IMR-90 (cell line): ENCODE measurements at regions not wholly inside any gene's neighbourhood (a gene's known extent, or its start where the extent isn't known, plus 50 kb on each side); places are given as distances from the start of the nearest gene placed in this dataset.

ENCODE experiments used
- ATAC-seq: fragments of 200-7000 bp; cut with Tn5 transposase; 2 replicates; pipeline ENCODE4 v1.9.1; 2020; ENCODE audit warnings: low read depth, mild to moderate bottlenecking, moderate library complexity
- BruUV-seq: library from RNA; stranded (reverse); fragments of 400-500 nt; replicated peaks from 2 replicates; lab custom pipeline; 2021; lab: Mats Ljungman, UMichigan
- CTCF ChIA-PET: fragments of 300-600 bp; formaldehyde crosslinking; extraction: SDS; loops from one replicate; lab custom pipeline; 2021; ENCODE audit warnings: antibody characterized with exemption; lab: Yijun Ruan, JAX
- POLR2A ChIA-PET: fragments of 300-600 bp; sonication (Branson Sonifier 250); formaldehyde crosslinking; loops from one replicate; lab custom pipeline; 2022; ENCODE audit warnings: antibody characterized with exemption; ENCODE audit not compliant: unreplicated experiment; lab: Charles Lee
- DNase-seq: peaks from one replicate; pipeline ENCODE4 v3.0.0; 2013
- H2AFZ ChIP-seq: replicated peaks from 2 replicates; pipeline ENCODE3; 2013; ENCODE audit warnings: low read length, mild to moderate bottlenecking; ENCODE audit not compliant: poor library complexity
- H2AK5ac ChIP-seq: 2 replicates; pipeline ENCODE4 v1.6.1; 2013; ENCODE audit warnings: low read depth, low read length, inconsistent platforms
- H2AK9ac ChIP-seq: replicated peaks from 2 replicates; pipeline ENCODE3; 2013; ENCODE audit warnings: mild to moderate bottlenecking, low read depth, low read length, moderate library complexity; ENCODE audit not compliant: poor library complexity
- H2BK120ac ChIP-seq: 2 replicates; pipeline ENCODE4 v1.6.1; 2013; ENCODE audit warnings: low read depth, low read length, inconsistent platforms
- H2BK15ac ChIP-seq: 3 replicates; pipeline ENCODE4 v1.6.1; 2013; ENCODE audit warnings: low read depth, low read length, inconsistent platforms
- H2BK20ac ChIP-seq: 2 replicates; pipeline ENCODE4 v1.6.1; 2013; ENCODE audit warnings: low read depth, mild to moderate bottlenecking, inconsistent platforms, low read length, moderate library complexity
- H2BK5ac ChIP-seq: 2 replicates; pipeline ENCODE4 v1.6.1; 2013; ENCODE audit warnings: mild to moderate bottlenecking, low read depth, low read length, inconsistent platforms; ENCODE audit not compliant: poor library complexity, severe bottlenecking
- H3K14ac ChIP-seq: replicated peaks from 2 replicates; pipeline ENCODE4 v1.6.1; 2013; ENCODE audit warnings: low read depth, low read length, inconsistent platforms
- H3K18ac ChIP-seq: 2 replicates; pipeline ENCODE4 v1.6.1; 2013; ENCODE audit warnings: low read depth, low read length, control low read depth
- H3K23ac ChIP-seq: 2 replicates; pipeline ENCODE4 v1.6.1; 2013; ENCODE audit warnings: low read depth, low read length, inconsistent platforms
- H3K27ac ChIP-seq: 2 replicates; pipeline ENCODE4 v1.5.1; 2013; ENCODE audit warnings: mild to moderate bottlenecking, control low read depth, low read length; ENCODE audit not compliant: insufficient read depth
- H3K27me3 ChIP-seq: 2 replicates; pipeline ENCODE4 v1.6.1; 2013; ENCODE audit warnings: low read length; ENCODE audit not compliant: control insufficient read depth, insufficient read depth
- H3K36me3 ChIP-seq: 2 replicates; pipeline ENCODE4 v1.6.1; 2013; ENCODE audit warnings: low read length, mixed read lengths; ENCODE audit not compliant: control insufficient read depth, insufficient read depth
- H3K4ac ChIP-seq: 2 replicates; pipeline ENCODE4 v1.6.1; 2013; ENCODE audit warnings: low read depth, low read length, inconsistent platforms
- H3K4me1 ChIP-seq: 2 replicates; pipeline ENCODE4 v1.6.1; 2013; ENCODE audit warnings: low read length, mixed read lengths; ENCODE audit not compliant: control insufficient read depth, insufficient read depth
- H3K4me2 ChIP-seq: 2 replicates; pipeline ENCODE4 v1.6.1; 2013; ENCODE audit warnings: low read depth, mild to moderate bottlenecking, control low read depth, low read length, moderate library complexity
- H3K4me3 ChIP-seq: 2 replicates; pipeline ENCODE4 v1.5.1; 2013; ENCODE audit warnings: low read depth, mild to moderate bottlenecking, control low read depth, low read length, moderate library complexity; ENCODE audit not compliant: insufficient read depth
- H3K56ac ChIP-seq: 2 replicates; pipeline ENCODE4 v1.6.1; 2013; ENCODE audit warnings: low read length, inconsistent platforms; ENCODE audit not compliant: insufficient read depth; ENCODE audit errors: extremely low read depth
- H3K79me1 ChIP-seq, 2 experiments: 2 replicates each; pipeline ENCODE4 v1.6.1; 2013; ENCODE audit warnings: low read length in 2 of 2, inconsistent platforms in 1 of 2, low read depth in 1 of 2
- H3K9ac ChIP-seq: 2 replicates; pipeline ENCODE4 v1.6.1; 2013; ENCODE audit warnings: low read depth, low read length, control low read depth
- H3K9me1 ChIP-seq: 2 replicates; pipeline ENCODE4 v1.6.1; 2013; ENCODE audit warnings: low read length, inconsistent platforms; ENCODE audit not compliant: insufficient read depth
- H3K9me3 ChIP-seq: 2 replicates; pipeline ENCODE4 v1.6.1; 2013; ENCODE audit warnings: low read length; ENCODE audit not compliant: control insufficient read depth, insufficient read depth
- H4K20me1 ChIP-seq: 2 replicates; pipeline ENCODE4 v1.6.1; 2013; ENCODE audit warnings: low read length, inconsistent platforms; ENCODE audit not compliant: insufficient read depth
- H4K5ac ChIP-seq: 2 replicates; pipeline ENCODE4 v1.6.1; 2013; ENCODE audit warnings: mild to moderate bottlenecking, low read depth, low read length, control low read depth
- H4K8ac ChIP-seq, 2 experiments: 2 replicates each; pipeline ENCODE4 v1.6.1; 2013; ENCODE audit warnings: low read depth in 2 of 2, low read length in 2 of 2, control low read depth in 1 of 2, inconsistent platforms in 1 of 2
- H4K91ac ChIP-seq: 2 replicates; pipeline ENCODE4 v1.6.1; 2013; ENCODE audit warnings: low read depth, low read length, inconsistent platforms; ENCODE audit not compliant: insufficient read depth
- BHLHE40 ChIP-seq: fragments of 150-350 bp; IDR thresholded peaks from 2 replicates; pipeline ENCODE4 v1.6.1; 2016; ENCODE audit warnings: mild to moderate bottlenecking, low read depth, low read length
- CEBPB ChIP-seq: IDR thresholded peaks from 2 replicates; pipeline ENCODE4 v1.6.1; 2012; ENCODE audit warnings: low read depth, low read length, improper control_type of control experiment
- CHD1 ChIP-seq: IDR thresholded peaks from 2 replicates; pipeline ENCODE4 v1.6.1; 2012; ENCODE audit warnings: low read depth, low read length, improper control_type of control experiment
- CTCF ChIP-seq: conservative IDR thresholded peaks from 2 replicates; pipeline ENCODE4 v1.5.1; 2012; ENCODE audit warnings: mild to moderate bottlenecking, low read depth, low read length, improper control_type of control experiment
- ELK1 ChIP-seq: fragments of 150-350 bp; IDR thresholded peaks from 2 replicates; pipeline ENCODE4 v1.6.1; 2016; ENCODE audit warnings: low read depth, mild to moderate bottlenecking, low read length, moderate library complexity, borderline replicate concordance
- FOS ChIP-seq: fragments of 150-350 bp; IDR thresholded peaks from 2 replicates; pipeline ENCODE4 v1.6.1; 2016; ENCODE audit warnings: low read depth, low read length
- MAFK ChIP-seq: IDR thresholded peaks from 2 replicates; pipeline ENCODE4 v1.6.1; 2012; ENCODE audit warnings: low read depth, low read length, improper control_type of control experiment
- MAZ ChIP-seq: IDR thresholded peaks from 2 replicates; pipeline ENCODE4 v1.6.1; 2012; ENCODE audit warnings: low read depth, mild to moderate bottlenecking, low read length, improper control_type of control experiment, moderate library complexity, borderline replicate concordance
- MXI1 ChIP-seq: IDR thresholded peaks from 2 replicates; pipeline ENCODE4 v1.6.1; 2012; ENCODE audit warnings: low read depth, mild to moderate bottlenecking, low read length, moderate library complexity, borderline replicate concordance
- NFE2L2 ChIP-seq: fragments of 150-350 bp; IDR thresholded peaks from 2 replicates; pipeline ENCODE4 v1.6.1; 2016; ENCODE audit warnings: low read depth, mild to moderate bottlenecking, low read length
- POLR2A ChIP-seq: IDR thresholded peaks from 2 replicates; pipeline ENCODE4 v1.6.1; 2012; ENCODE audit warnings: mild to moderate bottlenecking, low read depth, low read length
- RAD21 ChIP-seq: IDR thresholded peaks from 2 replicates; pipeline ENCODE4 v1.6.1; 2012; ENCODE audit warnings: low read length, improper control_type of control experiment
- RCOR1 ChIP-seq: IDR thresholded peaks from 2 replicates; pipeline ENCODE4 v1.6.1; 2012; ENCODE audit warnings: mild to moderate bottlenecking, low read length, improper control_type of control experiment; ENCODE audit not compliant: insufficient replicate concordance
- RFX5 ChIP-seq: IDR thresholded peaks from 2 replicates; pipeline ENCODE4 v1.8.0; 2012; ENCODE audit warnings: low read depth, mild to moderate bottlenecking, low read length, moderate library complexity
- SMC3 ChIP-seq: fragments of 150-350 bp; IDR thresholded peaks from 2 replicates; pipeline ENCODE4 v1.6.1; 2016; ENCODE audit warnings: low read depth, mild to moderate bottlenecking, antibody characterized with exemption, low read length, moderate library complexity
- USF2 ChIP-seq: fragments of 150-350 bp; IDR thresholded peaks from 2 replicates; pipeline ENCODE4 v1.6.1; 2017; ENCODE audit warnings: mild to moderate bottlenecking, antibody characterized with exemption, low read length, low read depth
- WGBS, 2 experiments: methylation state at CpG; one replicate each; pipeline versions ENCODE4 v1.1.5 to v1.1.7; 2013; ENCODE audit warnings: missing lambda C conversion rate in 2 of 2; ENCODE audit not compliant: insufficient read length in 1 of 2; ENCODE audit errors: extremely low coverage in 2 of 2; 5-methylcytosine and 5-hydroxymethylcytosine counted together
- dilution Hi-C: fragments of 300-500 bp; cut with HindIII; formaldehyde crosslinking; loops from one replicate; pipeline ENCODE4 v1.14.3; 2018; ENCODE audit warnings: low sequenced_read_pairs; ENCODE audit not compliant: unreplicated experiment
- in situ Hi-C: fragments of 300-500 bp; cut with MboI; formaldehyde crosslinking; loops from 3 replicates; pipeline ENCODE4 v1.14.3; 2019; ENCODE audit warnings: low sequenced_read_pairs, inconsistent platforms, mixed read lengths
- intact Hi-C: fragments of 100-400 bp; cut with micrococcal nuclease; formaldehyde crosslinking; loops from 2 replicates; pipeline ENCODE4 v1.10.0; 2022

GRCh38 chr11:115577701-115578100 lies 73.5 kb upstream of the CADM1 start:
- H2BK20ac ChIP-seq, result no peak overlapping the region
- H4K91ac ChIP-seq, result no peak overlapping the region
- peaks cover 1% of the 10 kb centered on the region; the same call in 1 of the 2 replicates for H3K4me1 ChIP-seq
- no CpG with 5 or more reads among the region's 3 CpGs for whole genome bisulfite sequencing, 2 experiments
- H4K5ac ChIP-seq, result no peak overlapping the region
- no peak overlapping the region for H3K9ac ChIP-seq
- H2AFZ ChIP-seq, result no peak overlapping the region
- no peak overlapping the region for H3K4me3 ChIP-seq
- no peak overlapping the region for H2AK9ac ChIP-seq
- no peak overlapping the region for H2BK5ac ChIP-seq
- H3K9me1 ChIP-seq, result no peaks in the 10 kb centered on the region
- TF ChIP-seq NFE2L2, result no peak
- no peak for TF ChIP-seq SMC3
- TF ChIP-seq RAD21, result no peak
- TF ChIP-seq MAZ, result no peak
- no peak for TF ChIP-seq RCOR1
- TF ChIP-seq CHD1, result no peak
- TF ChIP-seq MAFK, result no peak
- no peak for TF ChIP-seq POLR2A
- TF ChIP-seq CEBPB, result no peak
- no peak for TF ChIP-seq BHLHE40
- no peak for TF ChIP-seq RFX5
- no peak for TF ChIP-seq ELK1
- no peak for TF ChIP-seq FOS
- TF ChIP-seq USF2, result no peak
- TF ChIP-seq MXI1, result no peak
- no peak for TF ChIP-seq CTCF
- H2BK120ac ChIP-seq, result no peak overlapping the region
- no peaks in the 10 kb centered on the region for H4K20me1 ChIP-seq
- H2AK5ac ChIP-seq, result no peak overlapping the region
- no peak overlapping the region for H3K23ac ChIP-seq
- H3K4me2 ChIP-seq, result no peak overlapping the region
- H3K27ac ChIP-seq, result no peak overlapping the region
- no peak overlapping the region for H3K14ac ChIP-seq
- BruUV-seq, result no TSS peak
- no peaks in the 10 kb centered on the region for H3K79me1 ChIP-seq
- ChIA-PET CTCF (no interaction called here), POLR2A (no interaction called here)
- ATAC-seq (no peak), DNase-seq (no peak)
- H3K56ac ChIP-seq, result no peak overlapping the region
- no peak overlapping the region for H3K18ac ChIP-seq
- H4K8ac ChIP-seq, result no peak overlapping the region
- peaks cover 7% of the 10 kb centered on the region; the same call in 1 of the 2 replicates for H3K27me3 ChIP-seq
- intact Hi-C loops (no loop called here), dilution Hi-C loops (no loop called here), in situ Hi-C loops (no loop called here)
- no peaks in the 10 kb centered on the region for H3K9me3 ChIP-seq
- H2BK15ac ChIP-seq, result no peak overlapping the region
- no peaks in the 10 kb centered on the region for H3K36me3 ChIP-seq
- no peak overlapping the region for H3K4ac ChIP-seq
